A172 (cell line): ENCODE measurements at regions not wholly inside any gene's neighbourhood (a gene's known extent, or its start where the extent isn't known, plus 50 kb on each side); places are given as distances from the start of the nearest gene placed in this dataset.

Experiments used
- DNase-seq: peaks from one replicate; pipeline ENCODE4 v3.0.0-alpha.2; 2015; ENCODE audit warnings: low spot score

DNA sequence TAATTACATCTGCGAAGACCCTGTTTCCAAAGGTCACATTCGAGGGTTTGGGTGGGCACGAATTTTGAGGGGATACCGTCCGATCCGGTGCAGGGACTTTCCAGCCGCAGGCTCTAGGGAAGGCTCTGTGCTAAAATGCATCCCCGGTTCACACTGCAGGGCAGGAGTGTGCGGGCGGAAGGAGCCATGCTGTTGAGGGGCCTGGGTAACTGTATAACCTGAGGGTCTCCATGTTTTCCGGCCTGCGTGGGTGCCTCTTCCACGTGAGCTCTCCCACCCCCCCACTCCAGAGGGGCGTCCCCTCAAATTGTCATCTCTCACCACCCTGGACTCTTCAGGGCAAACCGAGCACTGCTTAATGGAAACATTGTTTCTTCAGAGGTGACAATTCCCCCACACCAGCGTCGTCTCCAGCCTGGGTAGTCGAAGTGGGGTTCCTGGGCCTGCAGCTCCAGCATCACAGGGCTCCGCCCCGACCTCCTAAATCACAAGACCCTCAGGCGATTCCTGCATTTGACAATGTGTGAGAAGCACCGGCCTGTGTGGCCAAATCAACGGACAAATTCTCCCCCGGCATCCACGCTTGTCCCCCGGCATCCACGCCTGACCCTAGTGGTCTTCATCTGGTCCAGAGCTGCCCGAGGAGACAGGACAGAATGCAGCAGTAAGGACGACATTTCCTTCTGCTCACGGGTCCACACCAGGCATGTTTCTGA lies 51.2 kb downstream of the FOXL3 start:
- DNase-seq = no peak

- DNase-seq = no peak
Observed at GRCh38 chr7:341841-342638, 52.1 kb downstream of the FOXL3 start.

DNA sequence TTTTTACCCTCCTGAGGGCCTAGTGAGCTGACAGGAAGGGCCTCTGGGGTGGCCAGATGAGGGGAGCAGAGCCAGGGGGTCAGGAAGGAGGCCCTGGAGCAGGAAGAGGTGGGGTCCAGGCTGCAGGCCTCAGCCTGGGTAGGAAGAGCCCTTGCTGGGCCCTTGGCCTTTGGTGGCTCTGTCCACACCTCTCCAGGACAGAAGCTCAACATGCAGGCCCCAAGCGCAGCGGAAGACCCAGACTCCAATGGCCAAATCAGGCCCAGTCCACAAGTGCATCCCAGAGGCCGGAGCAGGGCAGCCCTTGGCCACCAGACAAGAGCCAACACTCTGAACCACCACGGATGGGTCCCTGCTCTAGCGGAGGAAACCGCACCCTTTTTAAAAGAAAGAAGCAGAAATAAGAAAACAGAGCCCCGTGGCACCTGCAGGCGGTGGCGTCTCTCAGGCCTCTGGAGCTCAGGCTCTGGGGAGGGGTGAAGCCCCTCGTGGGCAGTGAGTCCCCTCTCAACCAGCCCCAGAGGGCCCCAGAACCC lies 52.8 kb downstream of the FOXL3 start:
- DNase-seq = no peak

DNA sequence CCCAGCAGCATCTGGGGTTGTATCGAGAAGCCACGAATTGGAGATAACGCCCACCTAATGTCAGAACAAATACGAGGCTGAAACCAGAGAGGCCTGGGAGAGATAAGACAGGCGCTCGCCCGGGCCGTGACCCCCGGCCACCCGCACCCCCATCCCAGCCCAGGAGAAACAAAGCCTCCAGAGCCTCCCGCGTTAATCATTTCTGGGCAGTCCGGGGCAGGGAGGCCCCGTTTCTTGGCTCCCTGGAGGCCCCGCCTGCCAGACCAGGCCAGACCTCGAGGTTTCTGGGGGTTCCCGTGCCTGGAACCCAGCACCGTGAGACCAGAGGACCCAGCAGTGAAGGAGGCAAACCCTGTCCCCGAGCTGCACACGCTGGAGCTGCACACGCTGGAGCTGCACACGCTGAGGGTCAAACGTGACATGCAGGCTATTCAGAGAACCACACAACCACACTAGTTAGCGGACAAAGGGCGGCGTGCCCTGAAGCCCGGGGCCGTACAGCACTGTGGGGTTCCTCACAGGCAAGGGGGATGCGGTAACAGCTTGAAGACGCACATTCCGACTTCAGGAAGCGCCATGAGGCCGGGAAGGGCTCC lies 53.4 kb downstream of the FOXL3 start:
- DNase-seq = no peak

DNA sequence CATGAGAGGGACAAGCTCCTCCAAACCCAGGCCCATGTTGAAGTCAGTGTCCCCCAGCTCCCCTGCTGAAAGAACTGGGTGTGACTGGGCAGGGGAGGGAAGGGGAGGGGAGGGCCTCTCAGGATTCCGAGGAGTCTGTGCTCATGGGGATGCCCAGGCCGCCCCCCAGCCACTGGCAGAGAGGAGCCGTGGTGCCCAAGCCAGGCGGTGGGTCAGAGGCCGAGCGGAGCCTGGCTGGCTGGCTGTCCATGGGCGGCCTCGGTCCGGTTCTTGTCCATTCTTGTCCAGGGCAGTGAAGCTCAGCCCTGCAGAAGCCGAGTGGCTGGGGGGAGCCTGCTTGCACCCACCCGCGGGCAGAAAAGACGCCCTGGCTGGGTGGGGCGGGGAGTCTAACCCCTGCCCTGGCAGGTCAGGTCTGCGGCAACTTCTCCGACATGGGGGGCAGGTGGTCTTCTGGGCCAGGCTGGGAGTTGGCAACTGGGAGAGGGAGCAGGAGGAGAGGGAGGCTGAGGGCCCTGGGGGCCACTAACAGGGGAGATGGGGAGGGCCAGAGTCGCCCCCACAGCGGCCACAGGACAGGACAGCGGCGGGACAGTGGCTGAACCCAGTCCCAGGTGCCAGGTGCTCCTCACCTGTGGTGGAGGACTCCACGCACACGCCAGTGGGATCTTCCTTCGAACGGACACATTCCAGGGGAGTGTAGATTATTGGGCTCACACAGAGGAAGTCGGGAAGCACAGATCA lies 54.1 kb downstream of the FOXL3 start:
- DNase-seq = no peak

GRCh38 chr7:344608-344994 lies 54.6 kb downstream of the FOXL3 start:
- no peak for DNase-seq

DNA sequence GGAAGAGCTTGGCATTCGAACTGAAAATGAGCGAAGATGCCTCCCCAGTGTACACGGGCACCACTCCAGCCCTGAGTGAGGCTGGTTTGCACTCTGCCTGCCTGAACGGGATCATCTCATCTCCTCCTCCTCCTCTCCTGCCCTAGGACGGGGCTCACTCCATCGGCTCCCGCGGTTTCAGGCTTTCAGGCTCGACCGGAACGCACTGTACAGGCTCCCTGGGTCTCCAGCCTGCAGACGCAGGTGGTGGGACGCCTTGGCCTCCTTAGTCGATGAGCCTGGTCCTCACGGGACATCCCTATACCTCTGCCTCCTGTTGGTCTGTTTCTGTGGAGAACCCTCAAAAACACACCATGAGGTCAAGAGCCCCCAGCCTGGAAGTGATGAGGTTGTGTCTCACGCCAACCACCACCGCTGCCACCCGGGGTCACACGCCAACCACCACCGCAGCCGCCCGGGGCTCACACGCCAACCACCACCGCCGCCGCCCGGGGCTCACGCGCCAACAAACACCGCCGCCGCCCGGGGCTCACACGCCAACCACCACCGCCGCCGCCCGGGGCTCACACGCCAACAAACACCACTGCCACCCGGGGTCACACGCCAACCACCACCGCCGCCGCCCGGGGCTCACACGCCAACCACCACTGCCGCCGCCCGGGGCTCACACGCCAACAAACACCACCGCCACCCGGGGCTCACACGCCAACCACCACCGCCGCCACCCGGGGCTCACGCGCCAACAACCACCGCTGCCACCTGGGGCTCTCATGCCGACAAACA lies 56.3 kb downstream of the FOXL3 start:
- DNase-seq = no peak

GRCh38 chr7:347001-347590 lies 57.1 kb downstream of the FOXL3 start:
- DNase-seq = no peak

GRCh38 chr7:347644-348479 lies 57.9 kb downstream of the FOXL3 start:
- DNase-seq = no peak

- DNase-seq = no peak
Observed at GRCh38 chr7:348480-348844, 58.5 kb downstream of the FOXL3 start.

GRCh38 chr7:348962-349743 lies 59.2 kb downstream of the FOXL3 start:
- DNase-seq = no peak

DNA sequence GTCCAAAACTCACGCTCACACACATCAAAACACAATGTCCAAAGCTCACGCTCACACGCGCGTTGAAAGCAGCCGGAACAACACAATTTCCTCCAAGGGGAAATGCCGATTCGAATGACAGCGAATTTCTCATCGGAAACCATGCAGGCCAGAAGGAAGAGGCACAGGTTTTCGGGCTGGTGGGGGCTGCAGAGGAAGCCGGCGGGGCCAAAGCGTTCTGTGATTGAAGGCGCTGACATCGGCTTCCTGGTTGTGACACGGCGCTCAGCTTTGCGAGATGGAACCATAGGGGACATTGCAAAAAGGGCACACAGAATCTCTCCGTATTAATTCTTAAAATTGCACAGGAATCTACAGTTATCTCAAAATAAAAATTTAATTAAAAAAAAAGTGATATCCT lies 61.3 kb downstream of the FOXL3 start:
- DNase-seq = no peak

- no peak for DNase-seq
Observed at GRCh38 chr7:351681-352480, 61.9 kb downstream of the FOXL3 start.

- peak; percentile 94 for DNase-seq
Observed at GRCh38 chr7:353746-354325, 63.9 kb downstream of the FOXL3 start.

GRCh38 chr7:354597-355470 lies 64.9 kb downstream of the FOXL3 start:
- no peak for DNase-seq

- no peak for DNase-seq
Observed at GRCh38 chr7:355568-355967, 65.6 kb downstream of the FOXL3 start.

- no peak for DNase-seq
Observed at GRCh38 chr7:356087-356486, 66.1 kb downstream of the FOXL3 start.
